Liver (tissue), 8 donors: ENCODE measurements at regions not wholly inside any gene's neighbourhood (a gene's known extent, or its start where the extent isn't known, plus 50 kb on each side); places are given as distances from the start of the nearest gene placed in this dataset.

Experiments
- DNase-seq: peaks from one replicate; pipeline ENCODE4 v3.0.0-alpha.2; 2017; ENCODE audit warnings: low spot score
- H3K27ac ChIP-seq, 2 donors: one replicate each; pipeline ENCODE4 v1.7.0; 2013; ENCODE audit warnings: inconsistent platforms in 2 of 2, low read length in 2 of 2, control low read depth in 1 of 2, low read depth in 1 of 2, mild to moderate bottlenecking in 1 of 2
- H3K27me3 ChIP-seq, 4 donors: one replicate each; pipeline versions ENCODE4 v1.6.1 to v1.7.0; 2013; ENCODE audit warnings: low read length in 3 of 4, inconsistent platforms in 1 of 4, mild to moderate bottlenecking in 1 of 4, moderate library complexity in 1 of 4; ENCODE audit not compliant: control insufficient read depth in 4 of 4, insufficient read depth in 4 of 4
- H3K36me3 ChIP-seq, 4 donors: one replicate each; pipeline versions ENCODE4 v1.6.1 to v1.7.0; 2013; ENCODE audit warnings: low read length in 3 of 4, mild to moderate bottlenecking in 3 of 4, low read depth in 1 of 4, moderate library complexity in 1 of 4; ENCODE audit not compliant: control insufficient read depth in 4 of 4, insufficient read depth in 3 of 4
- H3K4me1 ChIP-seq, 4 donors: one replicate each; pipeline versions ENCODE4 v1.6.1 to v1.7.0; 2013; ENCODE audit warnings: low read length in 3 of 4, mild to moderate bottlenecking in 3 of 4, moderate library complexity in 1 of 4; ENCODE audit not compliant: control insufficient read depth in 4 of 4, insufficient read depth in 4 of 4
- H3K4me3 ChIP-seq, 3 donors: one replicate each; pipeline versions ENCODE4 v1.6.1 to v1.7.0; 2013; ENCODE audit warnings: low read length in 3 of 3, control low read depth in 1 of 3, low read depth in 1 of 3, mild to moderate bottlenecking in 1 of 3
- H3K9ac ChIP-seq, 2 donors: one replicate each; pipeline ENCODE4 v1.7.0; 2013; ENCODE audit warnings: low read length in 2 of 2, mild to moderate bottlenecking in 2 of 2, moderate library complexity in 2 of 2, control low read depth in 1 of 2, low read depth in 1 of 2
- H3K9me3 ChIP-seq, 4 donors: one replicate each; pipeline versions ENCODE4 v1.6.1 to v1.7.0; 2013; ENCODE audit warnings: low read length in 3 of 4; ENCODE audit not compliant: control insufficient read depth in 4 of 4
- EGR1 ChIP-seq, 2 donors: IDR thresholded peaks; 2 replicates each; pipeline ENCODE4 v1.6.1; 2016 to 2018; ENCODE audit warnings: antibody characterized with exemption in 2 of 2, low read depth in 2 of 2
- FOXA1 ChIP-seq: IDR thresholded peaks from 2 replicates; pipeline ENCODE4 v1.6.1; 2016; ENCODE audit warnings: antibody characterized with exemption
- FOXA2 ChIP-seq: IDR thresholded peaks from 2 replicates; pipeline ENCODE4 v1.6.1; 2016; ENCODE audit warnings: antibody characterized with exemption
- GABPA ChIP-seq, 2 donors: IDR thresholded peaks in 1 of 2; conservative IDR thresholded peaks in 1 of 2; 2 replicates each; pipeline ENCODE4 v1.6.1; 2016; ENCODE audit warnings: antibody characterized with exemption in 2 of 2, mild to moderate bottlenecking in 1 of 2, moderate library complexity in 1 of 2
- HNF4A ChIP-seq, 2 donors: conservative IDR thresholded peaks; 2 replicates each; pipeline ENCODE4 v1.6.1; 2016; ENCODE audit warnings: antibody characterized with exemption in 2 of 2, mild to moderate bottlenecking in 2 of 2
- HNF4G ChIP-seq: IDR thresholded peaks from 2 replicates; pipeline ENCODE4 v1.6.1; 2016; ENCODE audit warnings: antibody characterized with exemption
- JUND ChIP-seq, 2 donors: IDR thresholded peaks; 2 replicates each; pipeline ENCODE4 v1.6.1; 2016; ENCODE audit warnings: antibody characterized with exemption in 2 of 2
- NR2F2 ChIP-seq: IDR thresholded peaks from 2 replicates; pipeline ENCODE4 v1.6.1; 2016; ENCODE audit warnings: antibody characterized with exemption
- RAD21 ChIP-seq, 2 donors: IDR thresholded peaks; 2 replicates each; pipeline ENCODE4 v1.6.1; 2016; ENCODE audit warnings: antibody characterized with exemption in 2 of 2, mild to moderate bottlenecking in 2 of 2
- RXRA ChIP-seq, 2 donors: IDR thresholded peaks; 2 replicates each; pipeline ENCODE4 v1.6.1; 2017 to 2018; ENCODE audit warnings: antibody characterized with exemption in 2 of 2, mild to moderate bottlenecking in 1 of 2
- SP1 ChIP-seq: IDR thresholded peaks from 2 replicates; pipeline ENCODE4 v1.6.1; 2018; ENCODE audit warnings: antibody characterized with exemption, mild to moderate bottlenecking
- TAF1 ChIP-seq: conservative IDR thresholded peaks from 2 replicates; pipeline ENCODE4 v1.6.1; 2016; ENCODE audit warnings: antibody characterized with exemption, mild to moderate bottlenecking
- WGBS: extraction: QIAGEN DNeasy Blood & Tissue Kit; methylation state at CpG from one replicate; pipeline ENCODE4 v1.1.7; 2013; 5-methylcytosine and 5-hydroxymethylcytosine counted together
- TF ChIP-seq, protein P1 (sequence below): IDR thresholded peaks from 2 replicates; pipeline ENCODE4 v1.6.1; 2016; ENCODE audit warnings: antibody characterized with exemption
- TF ChIP-seq, protein P2 (sequence below): IDR thresholded peaks from 2 replicates; pipeline ENCODE4 v1.6.1; 2016; ENCODE audit warnings: antibody characterized with exemption, mild to moderate bottlenecking
- TF ChIP-seq, protein P3 (sequence below): fragments of 150-350 bp; IDR thresholded peaks from 2 replicates; pipeline ENCODE4 v1.5.1; 2017; ENCODE audit warnings: improper control_type of control experiment, low read depth, low read length; ENCODE audit not compliant: missing input control
- TF ChIP-seq, protein P4 (sequence below): IDR thresholded peaks from 2 replicates; pipeline ENCODE4 v1.6.1; 2016; ENCODE audit warnings: antibody characterized with exemption
- TF ChIP-seq, protein P5 (sequence below): IDR thresholded peaks from 2 replicates; pipeline ENCODE4 v1.6.1; 2016; ENCODE audit warnings: antibody characterized with exemption
- donor health status: healthy.
- donor health status: healthy.
- donor health status: healthy.
- donor health status: healthy.
- donor health status: healthy.

DNA sequence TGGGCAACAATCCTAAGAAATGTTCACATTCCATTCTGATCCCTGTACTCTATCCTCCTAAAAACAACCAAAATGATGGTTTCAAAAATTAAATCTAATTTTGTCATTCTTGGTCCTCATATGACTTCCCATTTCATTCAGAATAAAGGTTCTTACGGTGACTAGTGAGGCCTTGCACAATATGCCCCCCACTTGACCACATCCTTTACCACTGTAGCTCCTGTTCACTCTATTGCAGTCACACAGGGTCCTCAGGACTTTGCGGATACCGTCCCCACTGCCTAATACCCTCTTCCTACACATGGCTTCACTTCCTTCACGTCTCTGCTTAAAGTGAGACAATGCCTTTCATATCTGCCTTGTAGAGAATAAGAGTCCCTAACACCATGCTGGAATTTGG, 1058.7 kb upstream of the KLHL29 start:
- Histone ChIP-seq H3K4me1 (no peaks in the 10 kb centered on the region), H3K4me3 (no peak overlapping the region), H3K9ac (no peak overlapping the region), H3K27me3 (no peaks in the 10 kb centered on the region), H3K36me3 (no peaks in the 10 kb centered on the region), H3K27ac (no peak overlapping the region), H3K9me3 (peaks cover 0 to 2% (median 0%) of the 10 kb centered on the region in 4 donors)
- WGBS, result 80% methylated on average over 4 of the region's 4 CpGs
- no peak for DNase-seq
- TF ChIP-seq SP1 (no peak), HNF4G (no peak), FOXA2 (no peak), NR2F2 (no peak), TAF1 (no peak), EGR1 (IDR thresholded peaks at IDR 0.05; ENCODE audit: low read depth in 2 of 2) (no peak), HNF4A (conservative IDR thresholded peaks at IDR 0.05) (no peak), JUND (IDR thresholded peaks at IDR 0.05) (no peak), GABPA (IDR thresholded peaks at IDR 0.05 in 1 of 2, conservative IDR thresholded peaks at IDR 0.05 in 1 of 2) (no peak), RAD21 (IDR thresholded peaks at IDR 0.05) (no peak), RXRA (IDR thresholded peaks at IDR 0.05) (no peak), FOXA1 (no peak)
- TF ChIP-seq, protein P1, sequence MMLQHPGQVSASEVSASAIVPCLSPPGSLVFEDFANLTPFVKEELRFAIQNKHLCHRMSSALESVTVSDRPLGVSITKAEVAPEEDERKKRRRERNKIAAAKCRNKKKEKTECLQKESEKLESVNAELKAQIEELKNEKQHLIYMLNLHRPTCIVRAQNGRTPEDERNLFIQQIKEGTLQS, result no peak
- TF ChIP-seq, protein P2, sequence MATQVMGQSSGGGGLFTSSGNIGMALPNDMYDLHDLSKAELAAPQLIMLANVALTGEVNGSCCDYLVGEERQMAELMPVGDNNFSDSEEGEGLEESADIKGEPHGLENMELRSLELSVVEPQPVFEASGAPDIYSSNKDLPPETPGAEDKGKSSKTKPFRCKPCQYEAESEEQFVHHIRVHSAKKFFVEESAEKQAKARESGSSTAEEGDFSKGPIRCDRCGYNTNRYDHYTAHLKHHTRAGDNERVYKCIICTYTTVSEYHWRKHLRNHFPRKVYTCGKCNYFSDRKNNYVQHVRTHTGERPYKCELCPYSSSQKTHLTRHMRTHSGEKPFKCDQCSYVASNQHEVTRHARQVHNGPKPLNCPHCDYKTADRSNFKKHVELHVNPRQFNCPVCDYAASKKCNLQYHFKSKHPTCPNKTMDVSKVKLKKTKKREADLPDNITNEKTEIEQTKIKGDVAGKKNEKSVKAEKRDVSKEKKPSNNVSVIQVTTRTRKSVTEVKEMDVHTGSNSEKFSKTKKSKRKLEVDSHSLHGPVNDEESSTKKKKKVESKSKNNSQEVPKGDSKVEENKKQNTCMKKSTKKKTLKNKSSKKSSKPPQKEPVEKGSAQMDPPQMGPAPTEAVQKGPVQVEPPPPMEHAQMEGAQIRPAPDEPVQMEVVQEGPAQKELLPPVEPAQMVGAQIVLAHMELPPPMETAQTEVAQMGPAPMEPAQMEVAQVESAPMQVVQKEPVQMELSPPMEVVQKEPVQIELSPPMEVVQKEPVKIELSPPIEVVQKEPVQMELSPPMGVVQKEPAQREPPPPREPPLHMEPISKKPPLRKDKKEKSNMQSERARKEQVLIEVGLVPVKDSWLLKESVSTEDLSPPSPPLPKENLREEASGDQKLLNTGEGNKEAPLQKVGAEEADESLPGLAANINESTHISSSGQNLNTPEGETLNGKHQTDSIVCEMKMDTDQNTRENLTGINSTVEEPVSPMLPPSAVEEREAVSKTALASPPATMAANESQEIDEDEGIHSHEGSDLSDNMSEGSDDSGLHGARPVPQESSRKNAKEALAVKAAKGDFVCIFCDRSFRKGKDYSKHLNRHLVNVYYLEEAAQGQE, result no peak
- TF ChIP-seq, protein P3, sequence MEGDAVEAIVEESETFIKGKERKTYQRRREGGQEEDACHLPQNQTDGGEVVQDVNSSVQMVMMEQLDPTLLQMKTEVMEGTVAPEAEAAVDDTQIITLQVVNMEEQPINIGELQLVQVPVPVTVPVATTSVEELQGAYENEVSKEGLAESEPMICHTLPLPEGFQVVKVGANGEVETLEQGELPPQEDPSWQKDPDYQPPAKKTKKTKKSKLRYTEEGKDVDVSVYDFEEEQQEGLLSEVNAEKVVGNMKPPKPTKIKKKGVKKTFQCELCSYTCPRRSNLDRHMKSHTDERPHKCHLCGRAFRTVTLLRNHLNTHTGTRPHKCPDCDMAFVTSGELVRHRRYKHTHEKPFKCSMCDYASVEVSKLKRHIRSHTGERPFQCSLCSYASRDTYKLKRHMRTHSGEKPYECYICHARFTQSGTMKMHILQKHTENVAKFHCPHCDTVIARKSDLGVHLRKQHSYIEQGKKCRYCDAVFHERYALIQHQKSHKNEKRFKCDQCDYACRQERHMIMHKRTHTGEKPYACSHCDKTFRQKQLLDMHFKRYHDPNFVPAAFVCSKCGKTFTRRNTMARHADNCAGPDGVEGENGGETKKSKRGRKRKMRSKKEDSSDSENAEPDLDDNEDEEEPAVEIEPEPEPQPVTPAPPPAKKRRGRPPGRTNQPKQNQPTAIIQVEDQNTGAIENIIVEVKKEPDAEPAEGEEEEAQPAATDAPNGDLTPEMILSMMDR, result no peak
- TF ChIP-seq, protein P4, sequence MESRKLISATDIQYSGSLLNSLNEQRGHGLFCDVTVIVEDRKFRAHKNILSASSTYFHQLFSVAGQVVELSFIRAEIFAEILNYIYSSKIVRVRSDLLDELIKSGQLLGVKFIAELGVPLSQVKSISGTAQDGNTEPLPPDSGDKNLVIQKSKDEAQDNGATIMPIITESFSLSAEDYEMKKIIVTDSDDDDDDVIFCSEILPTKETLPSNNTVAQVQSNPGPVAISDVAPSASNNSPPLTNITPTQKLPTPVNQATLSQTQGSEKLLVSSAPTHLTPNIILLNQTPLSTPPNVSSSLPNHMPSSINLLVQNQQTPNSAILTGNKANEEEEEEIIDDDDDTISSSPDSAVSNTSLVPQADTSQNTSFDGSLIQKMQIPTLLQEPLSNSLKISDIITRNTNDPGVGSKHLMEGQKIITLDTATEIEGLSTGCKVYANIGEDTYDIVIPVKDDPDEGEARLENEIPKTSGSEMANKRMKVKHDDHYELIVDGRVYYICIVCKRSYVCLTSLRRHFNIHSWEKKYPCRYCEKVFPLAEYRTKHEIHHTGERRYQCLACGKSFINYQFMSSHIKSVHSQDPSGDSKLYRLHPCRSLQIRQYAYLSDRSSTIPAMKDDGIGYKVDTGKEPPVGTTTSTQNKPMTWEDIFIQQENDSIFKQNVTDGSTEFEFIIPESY, result no peak
- TF ChIP-seq, protein P5, sequence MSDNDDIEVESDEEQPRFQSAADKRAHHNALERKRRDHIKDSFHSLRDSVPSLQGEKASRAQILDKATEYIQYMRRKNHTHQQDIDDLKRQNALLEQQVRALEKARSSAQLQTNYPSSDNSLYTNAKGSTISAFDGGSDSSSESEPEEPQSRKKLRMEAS, result no peak
